Epithelial cell of proximal tubule (primary cell): ENCODE measurements at regions not wholly inside any gene's neighbourhood (a gene's known extent, or its start where the extent isn't known, plus 50 kb on each side); places are given as distances from the start of the nearest gene placed in this dataset.

Source experiments
- DNase-seq: peaks from one replicate; pipeline ENCODE4 v3.0.0-alpha.2; 2011; ENCODE audit warnings: low read depth
- H3K4me3 ChIP-seq: 2 replicates; pipeline ENCODE4 v1.5.1; 2011; ENCODE audit warnings: low read depth, mild to moderate bottlenecking, low read length
- TF ChIP-seq, protein P1 (sequence below): conservative IDR thresholded peaks from 2 replicates; pipeline ENCODE4 v1.5.1; 2012; ENCODE audit warnings: low read depth, mild to moderate bottlenecking, low read length

DNA sequence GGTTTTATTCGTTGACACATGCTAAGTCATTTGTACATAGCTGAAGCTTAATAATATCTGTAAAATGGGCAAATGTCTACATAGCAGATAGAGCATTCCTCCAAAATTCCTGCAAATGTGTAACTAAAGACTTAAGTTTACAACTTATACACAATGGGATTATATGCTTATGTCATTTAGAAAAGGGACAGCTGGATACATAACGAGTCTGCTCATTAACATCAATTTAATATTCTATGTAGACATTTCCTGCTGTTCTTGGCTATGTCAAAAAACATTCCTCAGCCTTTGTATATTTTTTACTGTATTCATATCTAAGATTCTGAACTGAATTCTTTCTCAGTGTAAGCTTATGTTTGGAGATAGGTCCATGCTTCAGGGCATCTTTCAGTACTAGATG, 762.2 kb downstream of the NR2F2 start:
- H3K4me3 ChIP-seq: no peak overlapping the region
- TF ChIP-seq, protein P1, sequence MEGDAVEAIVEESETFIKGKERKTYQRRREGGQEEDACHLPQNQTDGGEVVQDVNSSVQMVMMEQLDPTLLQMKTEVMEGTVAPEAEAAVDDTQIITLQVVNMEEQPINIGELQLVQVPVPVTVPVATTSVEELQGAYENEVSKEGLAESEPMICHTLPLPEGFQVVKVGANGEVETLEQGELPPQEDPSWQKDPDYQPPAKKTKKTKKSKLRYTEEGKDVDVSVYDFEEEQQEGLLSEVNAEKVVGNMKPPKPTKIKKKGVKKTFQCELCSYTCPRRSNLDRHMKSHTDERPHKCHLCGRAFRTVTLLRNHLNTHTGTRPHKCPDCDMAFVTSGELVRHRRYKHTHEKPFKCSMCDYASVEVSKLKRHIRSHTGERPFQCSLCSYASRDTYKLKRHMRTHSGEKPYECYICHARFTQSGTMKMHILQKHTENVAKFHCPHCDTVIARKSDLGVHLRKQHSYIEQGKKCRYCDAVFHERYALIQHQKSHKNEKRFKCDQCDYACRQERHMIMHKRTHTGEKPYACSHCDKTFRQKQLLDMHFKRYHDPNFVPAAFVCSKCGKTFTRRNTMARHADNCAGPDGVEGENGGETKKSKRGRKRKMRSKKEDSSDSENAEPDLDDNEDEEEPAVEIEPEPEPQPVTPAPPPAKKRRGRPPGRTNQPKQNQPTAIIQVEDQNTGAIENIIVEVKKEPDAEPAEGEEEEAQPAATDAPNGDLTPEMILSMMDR: no peak
- no peak for DNase-seq

DNA sequence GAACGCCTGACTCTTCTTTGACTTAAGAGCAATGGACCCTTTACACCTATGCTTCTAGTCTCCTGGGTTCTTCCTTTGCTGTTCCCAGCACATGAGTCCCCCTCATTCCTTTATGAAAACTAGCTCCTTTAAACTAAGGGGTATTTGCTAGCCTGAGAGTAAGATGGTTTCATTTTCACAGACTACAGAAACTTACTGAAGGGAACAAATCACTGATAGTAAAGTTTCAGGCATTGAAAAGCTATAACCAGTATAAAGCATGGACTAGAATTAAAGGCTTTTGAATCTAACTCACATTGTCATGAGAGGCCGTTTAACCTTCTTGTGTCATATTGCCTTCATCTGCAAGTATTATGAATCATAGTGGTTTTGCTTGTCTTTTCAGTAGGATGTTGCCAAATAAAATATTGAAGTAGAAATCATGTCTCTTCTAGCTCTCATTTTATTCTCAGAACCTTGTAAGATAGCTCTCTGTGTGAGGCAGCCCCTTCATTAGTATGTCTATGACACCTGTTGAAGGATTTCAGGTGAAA, 765.9 kb downstream of the NR2F2 start:
- no peak for DNase-seq
- no peak overlapping the region for H3K4me3 ChIP-seq
- TF ChIP-seq, protein P1: no peak

DNA sequence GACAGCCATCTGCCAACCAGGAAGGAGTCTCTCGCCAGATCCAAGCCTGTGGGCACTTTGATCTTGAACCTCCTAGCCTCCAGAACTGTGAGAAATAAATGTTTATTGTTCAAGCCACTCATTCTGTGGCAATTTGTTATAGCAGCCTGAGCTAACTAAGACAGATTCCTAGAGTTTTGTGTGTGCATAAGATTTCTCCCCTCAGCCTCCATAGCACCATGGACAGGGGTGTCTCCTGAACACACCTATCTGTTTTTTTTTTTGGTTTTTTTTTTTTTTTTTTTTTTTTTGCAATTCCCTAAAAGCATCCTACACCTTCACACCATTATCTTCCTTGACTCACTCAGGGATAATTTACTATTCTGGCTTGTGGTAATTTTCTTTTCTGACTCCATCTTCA, 768.5 kb downstream of the NR2F2 start:
- no peak for DNase-seq
- no peak overlapping the region for H3K4me3 ChIP-seq
- TF ChIP-seq, protein P1: no peak

DNA sequence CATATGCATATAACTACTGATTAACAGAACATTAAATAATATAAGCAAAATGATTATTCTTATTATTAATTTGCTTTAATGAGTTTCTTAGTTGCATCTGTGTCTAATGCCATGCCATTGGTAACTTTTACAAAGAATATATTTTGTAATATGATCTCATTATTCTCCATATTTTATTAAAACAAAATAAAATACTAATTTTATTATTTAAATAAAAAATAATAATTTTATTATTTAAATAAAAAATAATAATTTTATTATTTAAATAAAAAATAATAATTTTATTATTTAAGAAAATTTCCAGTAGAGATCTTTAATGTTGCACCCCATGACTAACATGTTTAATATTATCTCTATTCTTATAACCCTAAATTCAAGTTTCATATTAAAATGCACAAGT, 771.1 kb downstream of the NR2F2 start:
- TF ChIP-seq, protein P1: no peak

DNA sequence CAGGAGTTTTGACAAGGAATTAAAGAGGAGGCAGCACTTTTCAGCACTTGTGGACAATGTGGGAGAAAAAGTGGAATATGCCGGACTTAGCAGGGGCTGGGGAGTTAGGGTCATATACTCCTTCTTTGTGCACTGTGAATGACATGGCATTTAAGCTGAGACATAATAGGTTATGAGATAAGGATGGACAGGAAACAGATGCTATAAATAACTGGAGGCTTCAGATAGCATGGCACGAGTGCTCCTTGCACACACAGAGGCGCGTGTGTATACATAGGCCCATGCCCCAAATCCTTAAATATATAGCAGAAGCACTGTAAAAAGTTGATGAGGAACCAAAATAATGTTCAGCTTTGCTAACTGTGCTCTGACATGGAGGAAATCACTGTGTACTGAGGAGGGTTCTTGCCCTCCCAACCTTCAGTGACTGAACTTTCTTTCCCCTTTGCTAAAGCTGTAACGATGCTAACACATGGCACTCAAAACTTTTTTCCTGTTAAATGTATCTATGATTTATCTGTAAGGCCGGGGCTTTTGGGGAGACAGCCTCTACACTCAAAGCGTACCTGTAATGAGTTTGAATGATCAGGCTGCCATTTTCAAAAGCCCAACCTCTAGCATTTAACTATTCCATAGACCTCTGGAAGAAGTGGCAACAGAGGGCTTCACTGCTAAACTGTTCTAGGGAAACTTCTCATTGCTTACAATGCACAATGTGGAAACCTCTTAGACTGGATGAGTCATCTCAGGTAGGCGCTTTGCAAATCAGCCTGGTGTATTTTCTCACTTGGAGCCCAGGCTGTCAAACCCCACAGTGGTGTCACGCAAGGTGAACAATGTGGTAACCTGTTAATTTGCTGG, 784.6 kb downstream of the NR2F2 start:
- DNase-seq: no peak
- no peak overlapping the region for H3K4me3 ChIP-seq
- TF ChIP-seq, protein P1: no peak

More for the DNA sequence above, 771.1 kb downstream of the NR2F2 start:
- H3K4me3 ChIP-seq: no peak overlapping the region
- DNase-seq: no peak

DNA sequence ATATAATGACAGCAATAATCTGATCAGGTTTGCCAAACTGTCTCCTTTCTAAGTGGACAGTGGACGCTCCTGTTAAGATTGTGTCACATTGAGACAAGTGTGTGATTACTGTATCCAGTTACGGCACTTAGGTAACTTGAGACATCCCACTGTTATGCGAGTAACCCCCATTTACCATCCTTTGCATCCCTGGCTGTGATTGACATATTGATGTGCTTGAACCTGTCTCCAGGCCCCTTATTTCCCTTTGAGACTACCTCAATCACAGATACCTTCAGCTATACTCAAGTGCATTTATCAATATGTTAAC, 785.2 kb downstream of the NR2F2 start:
- TF ChIP-seq, protein P1: no peak
- H3K4me3 ChIP-seq: no peak overlapping the region
- DNase-seq: no peak

DNA sequence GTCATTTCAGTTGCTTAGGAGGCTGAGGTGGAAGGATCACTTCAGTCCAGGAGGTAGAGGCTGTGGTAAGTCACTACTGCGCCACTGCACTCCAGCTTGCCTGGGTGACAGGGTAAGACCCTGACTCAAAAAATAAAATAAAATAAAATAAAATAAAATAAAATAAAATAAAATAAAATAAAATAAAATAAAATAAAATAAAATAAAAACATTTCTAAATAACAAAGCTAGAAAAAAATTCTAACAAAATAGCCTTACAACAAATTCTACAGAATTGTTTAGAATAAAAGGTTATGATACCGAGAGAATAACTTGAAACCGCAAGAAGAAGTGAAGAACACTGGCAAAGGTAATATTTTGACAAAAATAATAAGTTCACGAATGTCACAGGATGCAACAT, 794.3 kb downstream of the NR2F2 start:
- TF ChIP-seq, protein P1: no peak
- DNase-seq: no peak
- H3K4me3 ChIP-seq: no peak overlapping the region
